Vagina (tissue), 2 donors: ENCODE measurements at regions not wholly inside any gene's neighbourhood (a gene's known extent, or its start where the extent isn't known, plus 50 kb on each side); places are given as distances from the start of the nearest gene placed in this dataset.

ENCODE experiments used
- DNase-seq, 2 donors: peaks; one replicate each; pipeline ENCODE4 v3.0.0-alpha.2; 2017; ENCODE audit errors: extremely low spot score in 2 of 2
- H3K27ac ChIP-seq: fragments of 200-600 bp; sonication (generic); one replicate; pipeline ENCODE4 v1.5.1; 2019
- H3K27me3 ChIP-seq: fragments of 200-600 bp; sonication (generic); one replicate; pipeline ENCODE4 v1.5.1; 2019
- H3K36me3 ChIP-seq, 2 donors: fragments of 200-600 bp; sonication (generic); one replicate each; pipeline ENCODE4 v1.5.1; 2017 to 2019
- H3K4me1 ChIP-seq: fragments of 200-600 bp; sonication (generic); one replicate; pipeline ENCODE4 v1.5.1; 2019
- H3K4me3 ChIP-seq, 2 donors: fragments of 200-600 bp; sonication (generic); 1 replicate in 1 of 2; 2 replicates in 1 of 2; pipeline ENCODE4 v1.5.1; 2016 to 2019
- H3K9me3 ChIP-seq: fragments of 200-600 bp; sonication (generic); one replicate; pipeline ENCODE4 v1.5.1; 2019
- CTCF ChIP-seq, 3 experiments: fragments of 450-650 bp in 2 of 3; fragments of 200-600 bp in 1 of 3; sonication (generic) in 1 of 3; IDR thresholded peaks; one replicate each; pipeline ENCODE4 v1.5.1; 2017 to 2019; ENCODE audit warnings: antibody characterized with exemption in 3 of 3, mild to moderate bottlenecking in 2 of 3, moderate library complexity in 2 of 3
- POLR2A ChIP-seq, 2 donors: fragments of 450-650 bp; IDR thresholded peaks; one replicate each; pipeline ENCODE4 v1.6.1; 2017; ENCODE audit warnings: antibody characterized with exemption in 2 of 2, mild to moderate bottlenecking in 2 of 2, moderate library complexity in 2 of 2
- POLR2AphosphoS5 ChIP-seq, 2 donors: sonication (generic); formaldehyde crosslinking; IDR thresholded peaks; one replicate each; pipeline ENCODE4 v1.9.0; 2017; ENCODE audit warnings: antibody characterized with exemption in 2 of 2, mild to moderate bottlenecking in 2 of 2, low read depth in 1 of 2; ENCODE audit not compliant: insufficient read depth in 1 of 2
- intact Hi-C: fragments of 100-400 bp; cut with DNase I; formaldehyde crosslinking; loops from one replicate; pipeline ENCODE4 v1.15.1; 2023

GRCh38 chrX:69431420-69431819 is 72.7 kb upstream of the NALF2 start:
- TF ChIP-seq CTCF (IDR thresholded peaks at IDR 0.05): no peak
- TF ChIP-seq POLR2AphosphoS5 (IDR thresholded peaks at IDR 0.05; ENCODE audit: insufficient read depth in 1 of 2, low read depth in 1 of 2): no peak
- TF ChIP-seq POLR2A (IDR thresholded peaks at IDR 0.05): no peak
- Histone ChIP-seq H3K27ac (no peak overlapping the region), H3K9me3 (no peaks in the 10 kb centered on the region), H3K4me3 (no peak overlapping the region), H3K36me3 (no peaks in the 10 kb centered on the region), H3K27me3 (no peaks in the 10 kb centered on the region), H3K4me1 (no peaks in the 10 kb centered on the region)
- DNase-seq: no peak
- intact Hi-C loops: no loop called here

- intact Hi-C loops: no loop called here
- no peaks in the 10 kb centered on the region for H3K36me3 ChIP-seq
- H3K27ac ChIP-seq: no peak overlapping the region
- DNase-seq: no peak
- TF ChIP-seq POLR2AphosphoS5 (IDR thresholded peaks at IDR 0.05; ENCODE audit: insufficient read depth in 1 of 2, low read depth in 1 of 2): no peak
- H3K9me3 ChIP-seq: no peaks in the 10 kb centered on the region
- no peaks in the 10 kb centered on the region for H3K27me3 ChIP-seq
- no peak overlapping the region for H3K4me3 ChIP-seq
- H3K4me1 ChIP-seq: no peaks in the 10 kb centered on the region
Observed at GRCh38 chrX:69430785-69431184, 73.3 kb upstream of the NALF2 start.

DNA sequence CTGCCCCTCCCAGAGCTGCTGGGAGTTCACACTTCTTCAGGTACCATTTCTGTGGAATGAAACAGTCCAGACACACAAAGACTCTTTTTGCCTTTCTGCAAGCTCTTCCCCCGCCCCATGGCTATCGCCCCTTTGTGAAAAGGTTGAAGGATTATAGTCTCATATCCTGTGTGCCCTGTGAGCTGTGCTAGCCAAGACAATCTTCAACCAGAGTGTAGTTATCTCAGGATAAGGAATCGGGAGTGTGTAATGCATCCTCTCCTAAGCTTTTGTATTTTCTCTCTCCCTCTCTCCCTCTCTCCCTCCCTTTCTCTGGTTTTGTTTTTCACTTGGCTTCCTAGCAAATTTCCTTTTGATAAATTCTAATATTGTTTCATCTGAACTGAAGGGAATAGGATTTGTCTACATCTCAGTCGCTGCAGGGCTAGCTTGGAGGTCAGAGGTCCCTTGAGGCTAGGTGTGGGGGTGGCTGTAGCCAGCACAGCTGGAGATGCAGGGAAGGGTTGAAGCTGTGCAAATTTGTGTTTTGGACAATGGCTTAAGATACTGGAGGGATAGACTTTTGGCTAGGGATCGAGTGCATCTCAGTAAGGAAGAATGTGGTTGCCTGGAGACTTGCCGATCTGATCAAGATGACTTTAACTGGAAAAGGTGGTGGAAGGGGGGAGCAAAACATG is 74.6 kb upstream of the NALF2 start:
- Histone ChIP-seq H3K9me3 (no peaks in the 10 kb centered on the region), H3K4me1 (no peaks in the 10 kb centered on the region), H3K36me3 (no peaks in the 10 kb centered on the region), H3K4me3 (no peak overlapping the region), H3K27me3 (no peaks in the 10 kb centered on the region), H3K27ac (no peak overlapping the region)
- DNase-seq: no peak
- TF ChIP-seq POLR2AphosphoS5 (IDR thresholded peaks at IDR 0.05; ENCODE audit: insufficient read depth in 1 of 2, low read depth in 1 of 2): no peak
- TF ChIP-seq POLR2A (IDR thresholded peaks at IDR 0.05): no peak
- TF ChIP-seq CTCF (IDR thresholded peaks at IDR 0.05): no peak
- intact Hi-C loops: no loop called here

GRCh38 chrX:69428216-69428615 is 75.9 kb upstream of the NALF2 start:
- no peak for TF ChIP-seq POLR2AphosphoS5 (IDR thresholded peaks at IDR 0.05; ENCODE audit: insufficient read depth in 1 of 2, low read depth in 1 of 2)
- TF ChIP-seq CTCF (IDR thresholded peaks at IDR 0.05): no peak
- no peak for TF ChIP-seq POLR2A (IDR thresholded peaks at IDR 0.05)
- Histone ChIP-seq H3K4me1 (no peaks in the 10 kb centered on the region), H3K27ac (no peak overlapping the region), H3K36me3 (no peaks in the 10 kb centered on the region), H3K4me3 (no peak overlapping the region), H3K27me3 (no peaks in the 10 kb centered on the region), H3K9me3 (no peaks in the 10 kb centered on the region)
- intact Hi-C loops: no loop called here
- no peak for DNase-seq

DNA sequence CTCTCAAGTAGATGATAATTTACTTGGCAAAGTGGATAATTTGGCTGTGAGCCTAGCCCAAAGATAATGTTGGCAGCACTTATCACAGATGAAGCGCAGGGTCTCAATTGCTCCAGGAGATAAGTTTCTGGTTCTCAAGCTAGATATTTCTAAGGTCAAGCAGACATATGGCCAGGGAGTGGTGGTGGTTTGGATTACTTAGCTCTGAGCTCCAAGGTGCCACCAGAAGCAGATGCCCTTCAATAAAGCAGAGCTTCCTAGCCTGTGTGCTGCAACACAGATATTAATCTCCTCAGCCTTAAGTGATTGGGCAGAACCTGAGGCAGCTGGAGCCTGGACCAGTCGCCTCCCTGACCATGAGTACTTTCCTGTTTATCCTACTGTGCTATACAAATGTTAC is 79.2 kb upstream of the NALF2 start:
- H3K27ac ChIP-seq: no peak overlapping the region
- no peaks in the 10 kb centered on the region for H3K9me3 ChIP-seq
- intact Hi-C loops: no loop called here
- no peaks in the 10 kb centered on the region for H3K4me1 ChIP-seq
- TF ChIP-seq CTCF (IDR thresholded peaks at IDR 0.05) (no peak), POLR2AphosphoS5 (IDR thresholded peaks at IDR 0.05; ENCODE audit: insufficient read depth in 1 of 2, low read depth in 1 of 2) (no peak), POLR2A (IDR thresholded peaks at IDR 0.05) (no peak)
- H3K4me3 ChIP-seq: no peak overlapping the region
- H3K27me3 ChIP-seq: no peaks in the 10 kb centered on the region
- H3K36me3 ChIP-seq: no peaks in the 10 kb centered on the region
- no peak for DNase-seq
